Stimulated activated naive B cell treated with anti-CD40 and anti-IgM and Interleukin-4, amounts not matched to agents 10 μg/mL and 1 μg/mL and 100 μg/mL, for 72 hours (primary cell): ENCODE measurements at regions not wholly inside any gene's neighbourhood (a gene's known extent, or its start where the extent isn't known, plus 50 kb on each side); places are given as distances from the start of the nearest gene placed in this dataset.
"Not testable (repeated sequence)": the region's sequence is repeated elsewhere in the genome, so short reads cannot be mapped to it uniquely, and the experiment has no call there.

Experiments
- ATAC-seq, 2 donors: fragments of 150-1000 bp; cut with Tn5 transposase; replicated peaks; 2 replicates each; pipeline ENCODE4 v1.10.0; 2021; ENCODE audit warnings: moderate library complexity in 1 of 2
- DNase-seq: peaks from one replicate; pipeline ENCODE4 v3.0.0; 2021
- H3K27ac Mint-ChIP-seq: one replicate; pipeline ENCODE4 v1.8.0; 2022; ENCODE audit warnings: mild to moderate bottlenecking, mixed read lengths
- H3K27me3 Mint-ChIP-seq, 2 donors: one replicate each; pipeline ENCODE4 v1.8.0; 2022; ENCODE audit warnings: mixed read lengths in 2 of 2
- H3K36me3 Mint-ChIP-seq, 2 donors: one replicate each; pipeline ENCODE4 v1.8.0; 2022; ENCODE audit warnings: mixed read lengths in 2 of 2, mild to moderate bottlenecking in 1 of 2
- H3K4me1 Mint-ChIP-seq, 2 donors: one replicate each; pipeline ENCODE4 v1.8.0; 2022; ENCODE audit warnings: mixed read lengths in 2 of 2, mild to moderate bottlenecking in 1 of 2
- H3K4me3 Mint-ChIP-seq, 2 donors: one replicate each; pipeline ENCODE4 v1.8.0; 2022; ENCODE audit warnings: mild to moderate bottlenecking in 2 of 2, mixed read lengths in 2 of 2, moderate library complexity in 1 of 2
- H3K9me3 Mint-ChIP-seq, 2 donors: one replicate each; pipeline ENCODE4 v1.8.0; 2022; ENCODE audit warnings: mixed read lengths in 2 of 2, mild to moderate bottlenecking in 1 of 2

GRCh38 chr14:30235485-30235884 lies 307.8 kb upstream of the PRKD1 start:
- H3K4me3 Mint-ChIP-seq: no peak overlapping the region
- H3K4me1 Mint-ChIP-seq: no peaks in the 10 kb centered on the region
- no peaks in the 10 kb centered on the region for H3K36me3 Mint-ChIP-seq
- H3K27ac Mint-ChIP-seq: no peak overlapping the region
- DNase-seq (no peak), ATAC-seq (no peak)
- H3K27me3 Mint-ChIP-seq: no peaks in the 10 kb centered on the region
- H3K9me3 Mint-ChIP-seq: peaks cover 3 to 4% of the 10 kb centered on the region in 2 donors

DNA sequence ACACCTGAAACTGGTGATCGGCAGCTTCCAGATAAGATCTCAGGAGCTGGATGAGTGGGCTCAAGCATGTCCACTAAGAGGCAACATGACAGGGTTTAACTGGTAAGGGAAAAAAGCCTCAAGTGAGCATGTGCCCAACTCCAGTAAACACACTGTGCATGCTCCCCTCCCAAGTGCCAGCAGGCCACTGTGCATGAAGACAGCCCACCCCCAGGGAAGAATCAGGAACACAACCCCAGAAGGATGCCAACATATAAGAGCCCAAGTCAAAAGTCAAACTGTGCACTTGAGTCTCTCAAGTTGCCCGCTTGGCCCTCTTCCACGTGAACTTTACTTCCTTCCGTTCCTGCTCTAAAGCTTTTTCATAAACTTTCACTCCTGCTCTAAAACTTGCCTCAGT lies 311.3 kb upstream of the PRKD1 start:
- Mint-ChIP-seq H3K27me3 (no peaks in the 10 kb centered on the region), H3K9me3 (peaks cover 2 to 3% of the 10 kb centered on the region in 2 donors)

DNA sequence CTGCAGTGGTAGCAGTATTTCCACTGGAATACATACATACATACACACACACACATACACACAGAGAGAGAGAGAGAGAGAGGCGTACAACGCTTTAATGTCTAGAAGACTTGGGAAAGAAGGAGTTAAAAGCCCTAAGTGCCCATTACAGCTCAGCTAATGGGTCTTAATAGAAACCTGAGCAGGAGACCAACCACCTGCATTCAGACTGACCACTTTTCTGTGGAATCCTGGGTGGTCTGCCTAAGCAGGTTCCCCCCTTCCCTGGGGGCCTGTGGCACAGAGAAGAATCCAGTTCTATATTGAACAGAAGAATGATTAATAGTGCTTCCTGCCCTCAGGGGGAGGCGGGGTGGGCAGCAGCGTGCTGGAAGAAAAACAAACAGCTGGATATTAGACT lies 312.4 kb upstream of the PRKD1 start:
- no peak for ATAC-seq
- H3K36me3 Mint-ChIP-seq: no peaks in the 10 kb centered on the region
- no peaks in the 10 kb centered on the region for H3K27me3 Mint-ChIP-seq
- H3K4me3 Mint-ChIP-seq: no peak overlapping the region
- no peak overlapping the region for H3K27ac Mint-ChIP-seq
- no peaks in the 10 kb centered on the region for H3K4me1 Mint-ChIP-seq
- H3K9me3 Mint-ChIP-seq: peaks cover 2 to 3% of the 10 kb centered on the region in 2 donors
- no peak for DNase-seq

More for the DNA sequence above, 311.3 kb upstream of the PRKD1 start:
- ATAC-seq (no peak), DNase-seq (no peak)
- no peak overlapping the region for H3K4me3 Mint-ChIP-seq
- no peaks in the 10 kb centered on the region for H3K36me3 Mint-ChIP-seq
- no peak overlapping the region for H3K27ac Mint-ChIP-seq
- H3K4me1 Mint-ChIP-seq: no peaks in the 10 kb centered on the region

GRCh38 chr14:30240685-30241084 lies 313.0 kb upstream of the PRKD1 start:
- no peaks in the 10 kb centered on the region for H3K4me1 Mint-ChIP-seq
- no peak for DNase-seq
- ATAC-seq: no peak

GRCh38 chr14:30242744-30243143 lies 315.1 kb upstream of the PRKD1 start:
- Mint-ChIP-seq H3K9me3 (no peaks in the 10 kb centered on the region), H3K4me3 (no peak overlapping the region), H3K36me3 (no peaks in the 10 kb centered on the region), H3K27me3 (no peaks in the 10 kb centered on the region), H3K4me1 (no peaks in the 10 kb centered on the region), H3K27ac (no peak overlapping the region)
- no peak for DNase-seq
- ATAC-seq: no peak

More at GRCh38 chr14:30240685-30241084, 313.0 kb upstream of the PRKD1 start:
- H3K36me3 Mint-ChIP-seq: no peaks in the 10 kb centered on the region
- H3K4me3 Mint-ChIP-seq: no peak overlapping the region
- H3K9me3 Mint-ChIP-seq: peaks cover 0 to under 1% of the 10 kb centered on the region in 2 donors
- H3K27ac Mint-ChIP-seq: no peak overlapping the region
- no peaks in the 10 kb centered on the region for H3K27me3 Mint-ChIP-seq

DNA sequence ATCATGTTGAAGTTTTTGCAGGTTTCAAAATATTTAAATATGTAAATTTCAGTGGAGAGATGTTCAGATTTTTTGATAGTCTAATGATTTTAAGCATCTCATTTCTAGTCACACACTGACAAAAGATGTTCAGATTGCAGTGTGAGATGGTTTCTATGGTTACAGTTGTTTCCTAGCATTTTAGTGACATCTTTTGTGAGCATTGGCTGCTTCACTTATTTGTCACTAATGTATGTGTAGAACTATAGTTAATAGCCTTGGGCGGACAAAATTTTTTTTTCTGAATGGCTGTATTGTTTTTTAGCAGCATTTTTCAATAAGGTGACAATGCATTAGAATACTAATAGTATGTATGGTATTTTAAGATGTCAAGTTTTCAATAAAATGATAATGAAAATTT lies 315.6 kb upstream of the PRKD1 start:
- no peak for DNase-seq
- Mint-ChIP-seq H3K27ac (no peak overlapping the region), H3K9me3 (no peaks in the 10 kb centered on the region), H3K4me3 (no peak overlapping the region), H3K36me3 (no peaks in the 10 kb centered on the region), H3K27me3 (no peaks in the 10 kb centered on the region), H3K4me1 (no peaks in the 10 kb centered on the region)
- ATAC-seq: no peak

DNA sequence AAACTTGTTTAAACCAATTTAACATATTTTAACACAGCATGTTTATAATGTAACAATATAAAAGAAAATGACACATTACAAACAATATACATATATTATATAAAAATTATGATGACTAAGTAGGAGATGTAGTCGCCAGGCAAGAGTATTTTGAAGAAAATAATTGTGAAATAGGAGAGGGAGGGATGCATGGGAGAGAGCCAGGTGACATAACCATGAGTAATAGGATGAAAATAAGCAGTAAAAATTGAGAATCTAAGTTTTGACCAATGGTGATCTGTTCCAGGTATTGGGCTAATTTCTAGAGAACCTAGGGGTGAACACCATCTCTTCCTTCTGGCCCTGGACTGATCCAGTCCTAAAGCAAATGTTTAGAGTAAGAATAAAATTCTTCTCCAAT lies 315.2 kb upstream of the G2E3 start:
- no peak for DNase-seq
- Mint-ChIP-seq H3K9me3 (no peaks in the 10 kb centered on the region), H3K4me1 (no peaks in the 10 kb centered on the region), H3K27me3 (no peaks in the 10 kb centered on the region), H3K4me3 (no peak overlapping the region), H3K36me3 (no peaks in the 10 kb centered on the region), H3K27ac (no peak overlapping the region)
- ATAC-seq: no peak

DNA sequence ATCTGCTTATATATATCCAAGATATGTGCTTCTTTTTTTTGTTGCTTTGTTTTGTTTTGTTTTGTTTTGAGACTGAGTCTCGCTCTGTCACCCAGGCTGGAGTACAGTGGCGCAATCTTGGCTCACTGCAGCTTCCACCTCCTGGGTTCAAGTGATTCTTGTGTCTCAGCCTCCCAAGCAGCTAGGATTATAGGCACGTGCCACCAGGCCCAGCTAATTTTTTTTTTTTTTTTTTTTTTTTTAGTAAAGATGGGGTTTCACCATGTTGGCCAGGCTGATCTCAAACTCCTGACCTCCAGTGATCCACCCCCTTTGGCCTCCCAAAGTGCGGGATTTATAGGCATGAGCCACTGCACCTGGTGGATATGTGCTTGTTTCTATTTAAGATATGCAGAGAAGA lies 314.6 kb upstream of the G2E3 start:
- H3K27me3 Mint-ChIP-seq, H3K27ac Mint-ChIP-seq, ATAC-seq, H3K36me3 Mint-ChIP-seq, H3K9me3 Mint-ChIP-seq, H3K4me3 Mint-ChIP-seq, H3K4me1 Mint-ChIP-seq, DNase-seq: not testable (repeated sequence)

DNA sequence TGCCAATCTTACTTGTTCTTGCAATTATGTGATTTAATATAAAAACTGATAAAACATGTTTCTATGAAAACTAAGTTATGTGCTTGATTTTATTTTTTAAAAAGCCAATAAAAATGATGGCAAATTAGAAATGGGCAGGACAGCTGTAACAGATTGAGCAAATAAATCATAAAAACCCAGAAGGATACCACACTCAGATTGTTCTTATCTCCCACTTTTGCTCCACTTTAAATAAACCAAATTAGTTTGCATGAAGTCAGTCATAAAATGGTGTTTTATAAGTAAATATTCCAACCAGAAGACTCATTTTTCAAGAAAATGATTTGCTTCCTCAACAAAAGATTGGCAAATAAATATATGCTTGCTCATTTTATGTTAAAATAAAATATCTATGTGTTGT lies 307.9 kb upstream of the G2E3 start:
- no peak for ATAC-seq
- H3K4me3 Mint-ChIP-seq: no peak overlapping the region
- H3K27ac Mint-ChIP-seq: no peak overlapping the region
- no peaks in the 10 kb centered on the region for H3K36me3 Mint-ChIP-seq
- DNase-seq: no peak
- H3K27me3 Mint-ChIP-seq: no peaks in the 10 kb centered on the region
- peaks cover 0 to 4% of the 10 kb centered on the region in 2 donors for H3K9me3 Mint-ChIP-seq
- no peaks in the 10 kb centered on the region for H3K4me1 Mint-ChIP-seq

- ATAC-seq: no peak
Observed at GRCh38 chr14:30251557-30252100, 307.3 kb upstream of the G2E3 start.

GRCh38 chr14:30252151-30252550 lies 306.8 kb upstream of the G2E3 start:
- H3K4me3 Mint-ChIP-seq: no peak overlapping the region
- DNase-seq (no peak), ATAC-seq (no peak)
- peaks cover 0 to 11% of the 10 kb centered on the region in 2 donors for H3K9me3 Mint-ChIP-seq
- no peaks in the 10 kb centered on the region for H3K4me1 Mint-ChIP-seq
- H3K27me3 Mint-ChIP-seq: no peaks in the 10 kb centered on the region
- H3K27ac Mint-ChIP-seq: no peak overlapping the region
- H3K36me3 Mint-ChIP-seq: no peaks in the 10 kb centered on the region

More at GRCh38 chr14:30251557-30252100, 307.3 kb upstream of the G2E3 start:
- Mint-ChIP-seq H3K4me3 (no peak overlapping the region), H3K9me3 (peaks cover 0 to 9% of the 10 kb centered on the region in 2 donors), H3K27ac (no peak overlapping the region), H3K4me1 (no peaks in the 10 kb centered on the region), H3K36me3 (no peaks in the 10 kb centered on the region), H3K27me3 (no peaks in the 10 kb centered on the region)
- DNase-seq: no peak

GRCh38 chr14:30252783-30253674 lies 305.9 kb upstream of the G2E3 start:
- peaks cover 0 to 11% of the 10 kb centered on the region in 2 donors for H3K9me3 Mint-ChIP-seq
- no peak overlapping the region for H3K4me3 Mint-ChIP-seq
- no peaks in the 10 kb centered on the region for H3K27me3 Mint-ChIP-seq
- H3K27ac Mint-ChIP-seq: no peak overlapping the region
- no peak for DNase-seq
- H3K4me1 Mint-ChIP-seq: no peaks in the 10 kb centered on the region
- no peak for ATAC-seq
- H3K36me3 Mint-ChIP-seq: no peaks in the 10 kb centered on the region

- no peaks in the 10 kb centered on the region for H3K4me1 Mint-ChIP-seq
- no peak overlapping the region for H3K27ac Mint-ChIP-seq
- DNase-seq (no peak), ATAC-seq (no peak)
- H3K4me3 Mint-ChIP-seq: no peak overlapping the region
- no peaks in the 10 kb centered on the region for H3K36me3 Mint-ChIP-seq
- H3K9me3 Mint-ChIP-seq: peaks cover 0 to 11% of the 10 kb centered on the region in 2 donors
- no peaks in the 10 kb centered on the region for H3K27me3 Mint-ChIP-seq
Observed at GRCh38 chr14:30256627-30257026, 302.3 kb upstream of the G2E3 start.

DNA sequence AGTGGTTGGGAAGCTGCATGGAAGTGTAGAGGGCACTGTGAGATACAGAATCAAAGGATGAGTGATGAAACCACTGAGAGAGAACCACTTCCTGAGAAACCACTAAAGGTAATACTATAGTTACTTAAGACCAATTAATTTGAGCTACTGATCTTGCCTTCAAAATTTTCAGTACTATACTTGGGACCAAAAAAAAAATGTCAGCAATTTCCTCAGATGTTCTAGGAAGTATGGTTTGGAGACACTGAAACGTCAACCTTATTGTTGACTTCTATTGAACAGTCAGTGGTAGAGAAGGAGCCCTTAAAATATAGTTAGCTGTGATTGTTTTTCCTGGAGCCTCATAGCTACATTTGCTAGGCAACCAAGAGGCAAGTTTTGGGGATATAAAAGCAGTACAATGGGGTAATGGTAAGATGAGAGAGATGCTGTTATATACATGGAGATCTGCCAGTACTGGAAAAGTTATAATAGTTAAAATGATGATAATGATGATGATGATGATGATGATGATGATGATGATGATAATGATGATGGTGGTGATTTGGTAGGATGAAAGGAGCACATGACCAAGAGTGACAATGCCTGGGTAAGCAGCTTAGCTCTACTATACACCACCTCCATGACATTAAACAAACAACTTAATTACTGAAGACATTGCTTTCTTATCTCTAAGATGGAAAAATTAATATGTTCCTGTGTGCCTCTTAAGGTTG lies 300.9 kb upstream of the G2E3 start:
- H3K4me3 Mint-ChIP-seq: no peak overlapping the region
- H3K36me3 Mint-ChIP-seq: no peaks in the 10 kb centered on the region
- peaks cover 0 to 11% of the 10 kb centered on the region in 2 donors for H3K9me3 Mint-ChIP-seq
- no peaks in the 10 kb centered on the region for H3K4me1 Mint-ChIP-seq
- no peak for DNase-seq
- H3K27me3 Mint-ChIP-seq: no peaks in the 10 kb centered on the region
- no peak overlapping the region for H3K27ac Mint-ChIP-seq
- ATAC-seq: no peak
